ENCODE measurements at regions not wholly inside any gene's neighbourhood (a gene's known extent, or its start where the extent isn't known, plus 50 kb on each side); places are given as distances from the start of the nearest gene placed in this dataset.

DNA sequence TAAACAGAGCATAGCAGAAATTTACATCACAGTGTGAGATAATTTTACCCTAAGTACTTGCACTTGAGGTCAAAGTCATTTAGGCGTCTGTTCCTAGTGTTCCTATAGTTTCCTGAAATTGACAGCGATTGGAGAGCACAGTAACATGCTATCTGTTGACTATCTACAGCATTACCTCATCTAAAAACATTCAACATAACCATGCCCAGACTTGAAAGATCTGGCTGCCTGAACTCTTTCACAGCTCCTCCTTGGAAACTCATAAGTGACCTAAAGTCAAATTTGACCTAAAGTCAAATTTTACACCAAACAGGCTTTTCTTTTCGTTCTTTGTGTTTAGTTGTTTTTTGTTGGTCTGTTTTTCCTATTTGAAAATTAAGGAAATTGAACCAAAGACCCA, 233.8 kb upstream of the UBASH3B start:
- TF ChIP-seq, protein P1, sequence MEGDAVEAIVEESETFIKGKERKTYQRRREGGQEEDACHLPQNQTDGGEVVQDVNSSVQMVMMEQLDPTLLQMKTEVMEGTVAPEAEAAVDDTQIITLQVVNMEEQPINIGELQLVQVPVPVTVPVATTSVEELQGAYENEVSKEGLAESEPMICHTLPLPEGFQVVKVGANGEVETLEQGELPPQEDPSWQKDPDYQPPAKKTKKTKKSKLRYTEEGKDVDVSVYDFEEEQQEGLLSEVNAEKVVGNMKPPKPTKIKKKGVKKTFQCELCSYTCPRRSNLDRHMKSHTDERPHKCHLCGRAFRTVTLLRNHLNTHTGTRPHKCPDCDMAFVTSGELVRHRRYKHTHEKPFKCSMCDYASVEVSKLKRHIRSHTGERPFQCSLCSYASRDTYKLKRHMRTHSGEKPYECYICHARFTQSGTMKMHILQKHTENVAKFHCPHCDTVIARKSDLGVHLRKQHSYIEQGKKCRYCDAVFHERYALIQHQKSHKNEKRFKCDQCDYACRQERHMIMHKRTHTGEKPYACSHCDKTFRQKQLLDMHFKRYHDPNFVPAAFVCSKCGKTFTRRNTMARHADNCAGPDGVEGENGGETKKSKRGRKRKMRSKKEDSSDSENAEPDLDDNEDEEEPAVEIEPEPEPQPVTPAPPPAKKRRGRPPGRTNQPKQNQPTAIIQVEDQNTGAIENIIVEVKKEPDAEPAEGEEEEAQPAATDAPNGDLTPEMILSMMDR (IDR thresholded peaks at IDR 0.05; ENCODE audit: borderline replicate concordance, extremely low read depth, low read length, poor library complexity, severe bottlenecking) = no peak
- TF ChIP-seq EZH2 (IDR thresholded peaks at IDR 0.05; ENCODE audit: borderline replicate concordance, low read depth, low read length, severe bottlenecking) = no peak
